PFSK-1 (cell line): ENCODE measurements at regions not wholly inside any gene's neighbourhood (a gene's known extent, or its start where the extent isn't known, plus 50 kb on each side); places are given as distances from the start of the nearest gene placed in this dataset.

Source experiments
- FOXP2 ChIP-seq: optimal IDR thresholded peaks from 2 replicates; pipeline ENCODE3; 2011; ENCODE audit warnings: borderline replicate concordance, control low read depth, inconsistent platforms; ENCODE audit not compliant: insufficient read depth; ENCODE audit errors: extremely low read length, extremely low read depth
- POLR2AphosphoS5 ChIP-seq: IDR thresholded peaks from 2 replicates; pipeline ENCODE4 v1.6.1; 2012; ENCODE audit warnings: low read depth, mild to moderate bottlenecking, control low read depth, low read length, moderate library complexity
- REST ChIP-seq, 2 experiments: IDR thresholded peaks; 2 replicates each; pipeline versions ENCODE4 v1.6.1 to v1.8.0; 2011 to 2012; ENCODE audit warnings: low read depth in 2 of 2, low read length in 2 of 2, control low read depth in 1 of 2, inconsistent platforms in 1 of 2, mild to moderate bottlenecking in 1 of 2, moderate library complexity in 1 of 2; ENCODE audit not compliant: insufficient read depth in 1 of 2
- SIN3A ChIP-seq: IDR thresholded peaks from 2 replicates; pipeline ENCODE4 v1.6.1; 2012; ENCODE audit warnings: mild to moderate bottlenecking, low read length, moderate library complexity, borderline replicate concordance; ENCODE audit not compliant: insufficient read depth
- TAF1 ChIP-seq: IDR thresholded peaks from 2 replicates; pipeline ENCODE4 v1.6.1; 2012; ENCODE audit warnings: low read length, control low read depth, borderline replicate concordance; ENCODE audit not compliant: insufficient read depth

- no peak for TF ChIP-seq SIN3A
- TF ChIP-seq REST (IDR thresholded peaks at IDR 0.05; ENCODE audit: insufficient read depth in 1 of 2, low read depth in 2 of 2, low read length in 2 of 2) = no peak
- TF ChIP-seq POLR2AphosphoS5 = no peak
- TF ChIP-seq TAF1 = no peak
- no peak for TF ChIP-seq FOXP2
Measured at GRCh38 chr3:30181581-30181980, 424.8 kb upstream of the TGFBR2 start.

GRCh38 chr3:30183421-30183820 is 423.0 kb upstream of the TGFBR2 start:
- no peak for TF ChIP-seq POLR2AphosphoS5
- no peak for TF ChIP-seq SIN3A
- no peak for TF ChIP-seq FOXP2
- TF ChIP-seq TAF1 = no peak
- TF ChIP-seq REST (IDR thresholded peaks at IDR 0.05; ENCODE audit: insufficient read depth in 1 of 2, low read depth in 2 of 2, low read length in 2 of 2) = no peak

GRCh38 chr3:30184091-30184810 is 422.1 kb upstream of the TGFBR2 start:
- no peak for TF ChIP-seq TAF1
- TF ChIP-seq POLR2AphosphoS5 = no peak
- no peak for TF ChIP-seq REST (IDR thresholded peaks at IDR 0.05; ENCODE audit: insufficient read depth in 1 of 2, low read depth in 2 of 2, low read length in 2 of 2)
- no peak for TF ChIP-seq FOXP2
- TF ChIP-seq SIN3A = no peak

- TF ChIP-seq FOXP2 (no peak), SIN3A (no peak), TAF1 (no peak), REST (IDR thresholded peaks at IDR 0.05; ENCODE audit: insufficient read depth in 1 of 2, low read depth in 2 of 2, low read length in 2 of 2) (no peak), POLR2AphosphoS5 (no peak)
Measured at GRCh38 chr3:30185872-30186271, 420.5 kb upstream of the TGFBR2 start.

- no peak for TF ChIP-seq SIN3A
- no peak for TF ChIP-seq REST (IDR thresholded peaks at IDR 0.05; ENCODE audit: insufficient read depth in 1 of 2, low read depth in 2 of 2, low read length in 2 of 2)
- TF ChIP-seq TAF1 = no peak
Measured at GRCh38 chr3:30186741-30187219, 419.6 kb upstream of the TGFBR2 start.
